Fibroblast of peridontal ligament (primary cell): ENCODE measurements at regions not wholly inside any gene's neighbourhood (a gene's known extent, or its start where the extent isn't known, plus 50 kb on each side); places are given as distances from the start of the nearest gene placed in this dataset.

Experiments used
- DNase-seq: peaks from one replicate; pipeline ENCODE4 v3.0.0-alpha.2; 2010; ENCODE audit errors: extremely low read depth

DNA sequence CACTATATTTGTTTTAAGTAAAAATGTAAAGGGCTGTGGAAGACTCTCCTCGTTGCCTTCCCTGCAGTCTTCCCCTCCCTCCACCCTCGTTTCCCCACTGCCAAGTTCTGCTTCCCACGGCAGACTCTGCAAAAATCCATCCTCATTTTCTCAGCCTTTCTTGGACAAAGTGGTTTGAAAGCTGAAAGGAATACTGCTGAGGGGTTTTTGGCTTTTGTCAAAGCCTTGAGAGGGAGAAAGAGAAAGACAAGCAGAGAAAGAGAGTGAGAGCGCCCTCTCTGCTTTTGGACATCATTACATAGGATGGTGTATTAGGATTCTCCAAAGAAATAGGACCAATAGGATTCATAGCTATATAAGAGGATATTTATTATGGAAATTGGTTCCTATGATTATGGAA, 455.9 kb upstream of the SOX11 start:
- DNase-seq = no peak

GRCh38 chr2:5242751-5243150, 449.4 kb upstream of the SOX11 start:
- DNase-seq = no peak

- DNase-seq = no peak
These were observed 441.7 kb upstream of the SOX11 start for GRCh38 chr2:5250482-5250881.

- no peak for DNase-seq
These were observed 438.9 kb upstream of the SOX11 start for GRCh38 chr2:5253263-5253662.

GRCh38 chr2:5254791-5255332, 437.3 kb upstream of the SOX11 start:
- DNase-seq = no peak

GRCh38 chr2:5263291-5263690, 428.9 kb upstream of the SOX11 start:
- no peak for DNase-seq

DNA sequence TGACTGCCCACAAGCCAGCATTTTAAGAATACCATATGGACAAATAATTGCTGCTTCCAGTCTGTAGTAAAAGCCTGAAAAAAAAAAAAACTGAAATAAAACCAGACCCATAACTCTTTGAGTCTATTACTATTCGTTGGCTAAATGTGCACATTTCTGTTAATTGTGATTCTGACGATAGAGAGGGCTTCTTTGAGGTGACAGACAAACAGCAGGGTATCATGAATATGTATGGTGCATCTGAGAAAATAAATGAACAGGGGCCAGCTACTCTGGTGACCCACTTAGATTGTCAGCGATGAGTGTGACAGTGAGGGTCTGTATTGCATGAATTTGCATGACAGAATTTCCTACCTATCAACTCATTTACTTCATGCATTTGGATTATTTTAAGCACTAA, 427.8 kb upstream of the SOX11 start:
- DNase-seq = no peak

GRCh38 chr2:5285061-5285460, 407.1 kb upstream of the SOX11 start:
- DNase-seq = no peak

GRCh38 chr2:5285872-5286769, 406.1 kb upstream of the SOX11 start:
- DNase-seq = no peak

DNA sequence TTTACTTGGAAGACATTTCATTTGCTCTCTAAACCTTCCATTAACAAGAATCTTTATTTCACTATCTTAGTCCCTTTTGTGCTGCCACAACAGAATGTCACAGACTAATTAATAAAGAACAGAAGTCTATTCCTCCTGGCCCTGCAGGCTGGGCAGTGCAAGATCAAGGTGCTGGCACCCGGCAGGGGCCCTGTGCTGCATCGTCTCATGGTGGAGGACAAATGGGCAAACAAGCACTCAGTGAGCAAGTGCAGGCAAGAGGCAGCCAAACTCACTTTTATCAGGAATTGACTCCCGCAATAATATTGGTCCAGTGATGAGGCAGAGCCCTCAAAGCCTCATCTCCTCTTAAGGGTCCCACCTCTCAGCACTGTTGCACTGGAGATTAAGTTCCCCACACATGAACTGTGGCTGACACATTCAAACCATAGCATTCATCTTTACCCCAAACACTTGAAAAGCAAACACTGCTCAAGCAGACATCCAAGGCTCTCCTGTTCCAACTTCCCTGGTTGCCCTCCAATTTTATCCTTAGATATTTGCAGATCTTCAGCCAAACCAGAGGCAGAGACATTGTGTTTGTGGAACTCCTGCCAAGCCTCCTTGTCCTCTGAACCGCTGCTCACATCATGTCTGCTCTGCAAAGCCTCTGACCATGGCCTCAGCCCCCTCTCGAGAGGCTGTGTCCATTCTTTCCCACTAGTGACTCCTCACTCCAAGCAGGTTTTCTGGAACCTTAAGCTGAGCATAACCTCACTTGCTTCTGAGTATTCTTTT, 404.4 kb upstream of the SOX11 start:
- DNase-seq = no peak

GRCh38 chr2:5290900-5291546, 401.2 kb upstream of the SOX11 start:
- DNase-seq = no peak

- DNase-seq = no peak
These were observed 387.5 kb upstream of the SOX11 start for GRCh38 chr2:5304640-5305039.

- DNase-seq = no peak
These were observed 377.1 kb upstream of the SOX11 start for GRCh38 chr2:5315041-5315440.

DNA sequence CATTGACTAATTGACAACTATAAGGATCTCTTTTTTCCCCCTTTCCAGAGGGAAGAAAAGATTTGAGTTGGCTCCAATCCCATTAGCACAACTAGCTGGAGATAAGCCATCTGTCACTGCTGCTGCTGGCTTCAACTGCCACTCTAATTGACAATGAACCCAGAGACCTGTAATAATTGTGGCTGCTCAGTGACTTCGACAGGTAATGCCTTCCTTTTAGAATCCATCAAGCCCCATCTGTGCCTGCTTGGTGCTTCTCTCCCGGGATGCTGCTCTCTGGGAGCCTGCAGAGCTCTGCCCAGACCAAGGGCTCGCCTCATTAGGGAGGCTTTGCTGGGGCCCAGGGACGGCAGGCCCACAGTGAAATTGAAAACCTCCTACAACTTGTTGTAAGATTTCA, 376.7 kb upstream of the SOX11 start:
- DNase-seq = no peak

DNA sequence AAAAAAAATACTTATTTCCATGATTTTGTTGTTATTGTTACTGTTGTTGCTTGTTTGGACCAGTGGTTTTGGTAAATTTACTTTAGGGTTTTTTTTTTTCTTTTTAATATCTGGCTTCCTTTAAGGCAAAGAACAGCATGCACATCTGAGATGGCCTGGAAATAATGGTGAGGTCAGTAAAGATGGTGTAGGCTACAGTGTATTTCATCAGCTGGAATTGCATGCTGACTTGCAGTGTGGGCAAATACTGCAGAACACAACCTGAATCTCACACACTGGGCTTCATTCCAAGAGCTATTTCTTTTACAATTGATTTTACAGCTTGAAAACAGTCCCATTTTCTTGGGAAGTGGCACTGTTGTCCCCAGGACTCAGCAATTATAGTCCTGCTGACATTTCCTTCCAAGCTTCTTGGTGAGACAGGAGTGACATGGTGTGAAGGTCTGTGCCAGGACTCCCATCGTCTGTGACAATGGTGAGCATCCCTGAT, 376.1 kb upstream of the SOX11 start:
- DNase-seq = no peak

- DNase-seq = no peak
These were observed 372.7 kb upstream of the SOX11 start for GRCh38 chr2:5319493-5319892.

DNA sequence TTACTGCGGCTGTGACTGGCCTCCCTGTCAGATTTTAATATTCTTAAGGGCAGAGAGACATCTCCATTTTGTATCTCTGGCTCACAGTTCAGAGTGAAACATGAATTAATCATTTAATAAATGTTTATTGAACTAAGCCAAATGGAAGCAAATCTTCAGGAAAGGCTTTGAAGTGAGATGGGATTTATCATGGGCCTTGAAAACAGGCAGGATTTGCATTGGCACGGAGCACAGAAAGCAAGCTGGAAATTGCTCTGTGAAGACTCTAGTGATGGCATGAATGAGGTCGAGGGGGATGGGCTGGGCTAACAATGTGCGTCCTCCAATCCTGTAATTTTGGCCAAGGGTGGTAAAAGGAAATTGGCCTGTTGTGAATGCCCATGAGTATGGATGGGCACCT, 369.8 kb upstream of the SOX11 start:
- DNase-seq = no peak

DNA sequence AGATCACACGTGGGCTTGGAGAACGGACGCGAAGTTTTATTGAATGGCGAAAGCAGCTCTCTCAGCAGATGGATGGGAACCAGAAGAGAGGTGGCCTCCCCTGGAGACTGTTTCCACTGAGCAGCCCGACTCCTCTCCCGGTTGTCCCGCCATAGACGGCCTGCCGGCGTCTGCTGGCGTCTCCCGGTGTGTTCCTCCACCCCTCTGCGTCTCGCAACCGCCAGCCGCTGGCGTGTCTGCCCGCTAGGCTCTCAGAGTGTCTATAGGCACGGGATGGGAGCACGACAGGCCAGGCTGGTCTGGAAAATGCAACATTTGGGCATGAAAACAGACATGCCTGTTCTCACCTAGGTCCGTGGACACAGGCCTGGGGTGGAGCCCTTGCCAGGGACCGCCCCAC, 366.7 kb upstream of the SOX11 start:
- DNase-seq = no peak

DNA sequence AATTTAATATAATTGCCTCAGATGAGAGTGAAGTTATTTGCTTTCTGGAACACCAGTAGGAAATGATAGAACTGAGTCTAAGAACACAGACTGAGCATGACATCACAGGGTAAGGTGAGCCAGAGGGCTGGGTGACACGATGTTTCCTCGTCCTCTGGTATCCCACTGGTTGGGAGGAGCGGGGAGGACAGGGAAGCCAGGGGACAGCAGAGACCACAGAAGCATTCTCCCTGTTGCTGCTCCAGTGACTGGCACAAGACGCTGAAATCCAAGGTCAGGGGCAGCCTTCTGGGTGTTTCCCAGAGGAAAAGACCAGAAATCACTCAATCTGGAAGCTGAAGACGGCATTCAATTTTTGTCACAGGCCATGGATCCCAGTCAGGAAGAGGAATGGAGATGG, 363.4 kb upstream of the SOX11 start:
- no peak for DNase-seq

DNA sequence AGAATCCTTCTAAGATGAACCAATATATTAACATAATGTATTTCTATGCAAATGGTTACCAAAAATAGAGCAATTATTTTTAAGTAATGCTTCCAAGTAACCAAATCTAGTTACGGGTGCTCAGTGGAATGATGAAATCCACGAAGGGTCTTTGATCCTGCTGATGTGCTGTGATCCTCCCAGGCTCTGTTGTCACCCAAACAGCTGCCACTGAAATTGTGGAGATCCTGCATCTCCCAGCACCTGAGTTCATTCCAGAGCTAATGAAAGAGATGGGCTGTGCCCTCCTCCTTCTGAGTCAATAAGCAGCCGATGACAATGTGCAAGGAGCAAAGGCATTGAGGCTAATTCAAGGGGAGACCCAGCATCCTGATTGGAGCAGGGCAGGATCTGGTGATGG, 362.4 kb upstream of the SOX11 start:
- no peak for DNase-seq

DNA sequence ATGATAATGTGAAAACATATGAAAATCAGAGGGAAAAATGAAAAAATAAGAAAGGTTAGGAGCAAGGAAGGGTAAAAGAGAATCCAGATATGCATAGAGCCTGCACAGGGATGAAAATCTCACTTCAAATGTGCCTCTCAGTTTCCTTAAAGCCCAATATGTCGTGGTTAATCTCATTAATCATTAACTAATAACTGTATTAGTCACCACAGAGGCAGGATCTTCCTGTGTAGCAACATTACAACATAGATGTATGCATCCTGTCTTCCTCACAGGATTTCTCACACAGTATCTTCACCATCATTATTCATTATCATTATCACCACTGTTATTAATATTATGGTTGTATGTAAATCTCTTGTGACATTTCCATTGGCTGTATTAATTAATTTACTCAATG, 361.2 kb upstream of the SOX11 start:
- no peak for DNase-seq

- DNase-seq = no peak
These were observed 359.3 kb upstream of the SOX11 start for GRCh38 chr2:5332925-5333324.
